HG02852 (cell line): ENCODE measurements at regions not wholly inside any gene's neighbourhood (a gene's known extent, or its start where the extent isn't known, plus 50 kb on each side); places are given as distances from the start of the nearest gene placed in this dataset.
"Not testable (repeated sequence)": the region's sequence is repeated elsewhere in the genome, so short reads cannot be mapped to it uniquely, and the experiment has no call there.

ENCODE experiments used
- ATAC-seq: cut with Tn5 transposase; IDR thresholded peaks from one replicate; pipeline ENCODE4 v1.9.1; 2021; ENCODE audit warnings: mild to moderate bottlenecking, moderate library complexity; ENCODE audit not compliant: unreplicated experiment

DNA sequence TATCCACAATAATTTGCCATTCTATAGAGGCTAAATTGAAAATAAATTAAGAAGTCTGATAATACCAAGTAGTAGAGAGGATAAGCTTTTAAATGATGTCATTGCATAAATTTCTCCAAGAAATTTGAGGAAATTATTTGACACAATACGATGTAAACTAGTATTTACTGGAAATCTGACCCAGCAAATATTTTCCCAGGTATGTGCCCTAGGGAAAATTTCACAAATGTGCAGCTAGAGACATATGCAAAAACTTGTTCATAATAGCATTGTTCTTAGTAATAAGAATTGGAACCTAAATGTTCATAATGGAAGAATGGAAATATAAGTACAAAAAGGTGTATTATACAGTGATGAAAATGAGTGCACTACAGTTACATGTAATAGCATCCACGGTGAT, 888.8 kb upstream of the SOX11 start:
- ATAC-seq: no peak

DNA sequence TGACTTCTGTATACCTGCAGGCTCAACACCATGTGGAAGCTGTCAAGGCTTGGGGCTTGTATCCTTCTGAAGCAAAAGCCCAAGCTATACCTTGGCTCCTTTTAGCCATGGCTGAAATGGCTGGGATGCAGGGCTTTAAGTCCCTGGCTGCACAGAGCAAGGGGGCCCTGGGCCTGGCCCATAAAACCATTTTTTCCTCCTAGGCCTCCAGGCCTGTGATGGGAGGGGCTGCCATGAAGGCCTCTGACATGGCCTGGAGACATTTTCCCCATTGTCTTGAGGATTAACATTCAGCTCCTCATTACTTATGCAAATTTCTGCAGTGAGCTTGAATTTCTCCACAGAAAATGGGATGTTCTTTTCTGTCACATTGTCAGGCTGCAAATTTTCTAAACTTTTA, 878.0 kb upstream of the SOX11 start:
- not testable (repeated sequence) for ATAC-seq

DNA sequence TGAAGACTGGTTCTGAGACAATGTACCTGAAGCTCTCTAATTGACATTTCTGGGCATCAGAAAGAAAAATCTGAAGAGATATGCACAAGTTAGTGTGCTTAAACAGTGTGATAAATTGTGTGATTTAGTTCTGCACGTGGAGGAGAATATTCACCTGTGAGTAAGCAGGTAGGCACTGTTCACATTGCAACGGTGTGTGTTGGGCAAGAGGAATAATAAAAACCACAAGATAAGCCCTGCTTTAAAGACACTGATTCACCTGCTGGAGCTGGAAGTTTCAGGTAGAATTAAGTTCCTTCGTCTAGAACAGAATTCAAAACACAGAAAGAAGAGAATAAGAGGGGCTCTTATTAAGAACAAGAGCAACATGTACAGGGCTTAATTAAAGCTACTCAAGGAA, 864.3 kb upstream of the SOX11 start:
- ATAC-seq: no peak

DNA sequence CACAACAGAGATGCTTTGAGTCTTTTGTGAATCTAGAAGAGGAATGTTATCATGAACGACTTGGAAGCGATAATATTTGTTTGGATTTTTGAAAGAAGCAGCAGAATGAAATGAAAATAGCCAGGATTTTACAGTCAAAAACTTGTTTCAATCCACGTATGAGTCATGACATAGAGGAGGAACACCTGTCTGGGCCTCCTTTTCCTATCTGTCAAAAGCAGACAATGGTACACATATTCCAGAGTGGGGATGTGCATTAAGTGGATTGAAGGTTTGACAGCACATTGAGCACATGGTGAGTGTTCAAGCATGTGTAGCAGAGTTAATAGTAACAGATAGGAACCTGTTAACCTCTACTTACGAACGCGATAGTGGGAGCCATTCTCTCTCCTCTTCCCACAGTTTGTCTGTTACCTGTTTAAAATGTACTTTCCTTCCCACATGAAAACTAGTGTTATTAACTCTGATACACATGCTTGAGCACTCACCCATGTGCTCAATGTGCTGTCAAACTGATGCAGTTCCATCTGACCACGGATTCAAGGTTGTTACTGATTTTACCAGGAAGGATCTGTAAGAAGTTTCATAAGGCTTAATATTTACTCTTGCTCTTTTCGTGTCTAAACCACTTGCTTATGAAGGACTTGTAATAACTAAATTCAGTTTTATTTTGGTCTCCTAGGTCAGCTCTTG, 863.4 kb upstream of the SOX11 start:
- ATAC-seq: no peak

DNA sequence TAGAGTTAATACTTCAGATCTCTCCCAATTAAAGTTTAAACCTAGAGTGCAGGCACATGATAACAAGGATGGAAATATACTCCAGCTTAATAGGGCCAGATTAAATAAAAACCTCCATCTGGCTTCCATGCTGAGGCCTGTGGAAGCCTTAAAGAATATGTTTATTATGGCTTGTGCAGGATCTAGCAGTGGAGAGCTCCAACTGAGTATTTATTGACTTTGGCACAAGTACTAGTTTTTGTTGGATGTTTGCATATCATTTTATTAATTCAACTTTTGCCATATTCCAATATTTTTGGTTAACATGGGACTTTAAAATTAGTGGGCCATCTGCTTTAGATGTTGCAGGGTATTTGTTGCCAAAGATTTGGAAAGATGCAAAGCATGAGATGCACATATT, 860.4 kb upstream of the SOX11 start:
- no peak for ATAC-seq

DNA sequence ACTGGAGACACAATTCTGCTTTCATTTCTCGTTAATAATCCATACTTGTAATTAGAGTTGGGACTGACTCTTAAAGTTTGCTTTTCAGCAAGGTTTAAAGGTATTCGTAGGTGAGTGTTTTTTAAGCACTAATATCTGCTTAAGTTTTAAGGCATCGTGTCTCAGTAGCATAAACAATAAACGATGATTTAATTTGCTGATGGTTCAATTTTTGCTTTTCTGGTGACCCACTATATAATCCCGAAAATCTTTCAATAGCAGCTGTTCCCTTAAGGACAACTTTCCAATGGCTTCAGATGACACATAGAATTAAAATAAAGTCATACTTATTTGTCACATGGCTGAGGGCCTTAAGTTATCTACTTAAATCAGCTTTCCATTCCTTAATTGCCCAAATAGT, 859.5 kb upstream of the SOX11 start:
- no peak for ATAC-seq

DNA sequence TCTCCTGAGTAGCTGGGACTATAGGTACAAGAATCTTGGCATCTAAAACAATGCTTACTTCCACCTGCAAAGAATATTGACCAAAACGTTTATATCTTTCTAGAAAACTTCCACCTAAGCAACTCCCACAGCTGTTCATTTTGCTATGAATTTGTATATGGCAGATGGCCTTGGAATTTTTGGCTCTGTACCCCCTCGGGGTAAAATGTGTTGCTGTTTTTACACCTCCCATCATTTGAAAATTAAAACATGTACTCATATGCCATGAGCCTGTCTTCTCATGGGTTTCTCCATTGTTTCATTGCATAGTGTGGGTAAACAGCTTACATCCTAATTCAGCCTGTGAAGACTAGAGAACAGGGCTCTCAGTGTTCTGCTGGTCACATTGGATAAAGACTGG, 853.6 kb upstream of the SOX11 start:
- ATAC-seq: no peak

DNA sequence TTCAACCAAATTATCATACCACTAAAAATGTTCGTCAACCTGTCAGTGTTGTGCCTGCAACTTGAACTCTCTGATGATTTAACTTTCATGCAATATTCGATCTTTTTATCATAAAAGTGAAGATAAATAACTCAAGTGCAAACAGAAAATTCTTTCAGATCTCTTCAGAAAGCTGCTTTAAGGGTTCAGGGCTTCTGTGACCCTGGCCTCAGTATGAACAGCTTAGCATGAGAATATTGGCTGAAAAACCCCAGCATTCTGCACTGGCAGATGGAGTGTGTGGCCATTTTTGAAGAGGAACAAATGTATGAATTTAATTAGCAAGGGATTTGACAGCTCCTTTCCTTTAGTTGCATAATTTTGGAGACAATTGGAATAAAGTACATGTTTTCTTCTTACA, 851.4 kb upstream of the SOX11 start:
- ATAC-seq: no peak

DNA sequence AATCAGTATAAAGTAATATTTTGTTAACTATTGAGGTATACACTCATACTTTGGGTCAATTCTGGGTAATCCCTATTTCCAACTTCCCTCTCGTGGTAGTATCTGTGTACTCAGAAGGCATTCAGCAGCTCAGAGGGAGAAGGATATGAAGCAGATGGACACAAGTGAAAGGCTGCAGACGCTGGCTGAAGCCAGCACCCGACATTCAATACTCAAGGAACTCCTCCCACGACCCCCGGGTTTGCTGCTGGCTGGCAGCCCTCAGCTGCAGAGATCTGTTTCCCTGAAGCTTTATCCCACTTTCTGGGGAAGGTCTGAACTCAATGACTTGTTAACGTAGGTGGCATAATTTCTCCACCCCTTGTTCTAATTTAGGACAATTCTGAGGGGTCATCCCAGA, 847.3 kb upstream of the SOX11 start:
- no peak for ATAC-seq

DNA sequence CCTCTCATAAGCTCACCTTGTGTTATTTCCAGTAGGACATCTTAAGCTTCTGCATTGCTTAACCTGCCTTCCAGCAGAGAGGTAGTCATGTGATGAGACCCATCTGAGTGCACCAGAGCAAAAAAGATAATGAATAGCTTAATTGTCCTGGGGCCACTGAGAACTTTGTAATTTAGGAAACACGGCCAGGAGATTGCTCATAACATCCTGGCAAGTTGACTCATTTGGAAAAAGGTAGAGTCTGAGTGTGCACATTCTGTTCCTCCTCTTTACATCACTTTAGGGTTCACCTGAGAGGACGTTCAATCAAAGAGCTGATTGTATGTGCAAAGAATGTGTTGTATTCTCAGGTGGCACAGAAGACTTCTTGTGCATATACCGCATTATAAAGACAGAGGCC, 830.2 kb upstream of the SOX11 start:
- no peak for ATAC-seq

DNA sequence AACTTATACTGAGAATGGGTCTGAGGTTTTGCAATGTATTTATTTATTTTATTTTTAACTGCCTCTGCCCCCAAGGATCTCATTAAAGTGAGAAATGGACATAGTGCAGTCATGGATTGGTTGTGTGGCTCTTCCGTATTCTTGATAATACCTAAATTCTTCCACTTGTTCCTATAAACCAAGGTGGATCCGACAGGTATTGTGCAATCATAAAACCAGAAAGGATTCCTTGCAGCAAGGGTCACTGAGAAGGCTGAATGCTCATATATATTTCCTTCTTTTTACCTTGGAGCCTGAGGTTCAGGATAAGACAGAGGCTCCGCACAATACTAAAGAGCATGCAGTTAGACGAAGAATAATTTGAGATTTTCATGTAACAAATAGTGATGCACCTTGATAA, 826.0 kb upstream of the SOX11 start:
- no peak for ATAC-seq

DNA sequence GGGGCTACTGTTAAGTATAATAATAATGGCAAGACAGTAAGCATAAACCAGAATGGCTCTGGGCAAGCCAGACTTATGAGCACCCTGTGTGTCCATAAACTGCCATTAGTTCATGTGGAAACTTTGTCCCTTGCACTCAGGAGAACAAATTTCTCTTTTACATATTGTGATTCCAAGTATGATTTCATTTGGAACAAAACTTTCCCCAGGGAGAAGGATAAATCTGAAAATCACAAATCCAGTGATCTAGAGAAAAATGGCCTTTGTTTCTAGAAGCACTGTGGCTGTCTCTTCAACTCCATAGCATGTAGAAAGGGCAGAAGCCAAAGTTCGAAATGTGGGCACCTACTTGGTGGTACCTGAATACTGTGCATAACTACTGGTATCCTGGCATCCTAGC, 823.7 kb upstream of the SOX11 start:
- no peak for ATAC-seq

DNA sequence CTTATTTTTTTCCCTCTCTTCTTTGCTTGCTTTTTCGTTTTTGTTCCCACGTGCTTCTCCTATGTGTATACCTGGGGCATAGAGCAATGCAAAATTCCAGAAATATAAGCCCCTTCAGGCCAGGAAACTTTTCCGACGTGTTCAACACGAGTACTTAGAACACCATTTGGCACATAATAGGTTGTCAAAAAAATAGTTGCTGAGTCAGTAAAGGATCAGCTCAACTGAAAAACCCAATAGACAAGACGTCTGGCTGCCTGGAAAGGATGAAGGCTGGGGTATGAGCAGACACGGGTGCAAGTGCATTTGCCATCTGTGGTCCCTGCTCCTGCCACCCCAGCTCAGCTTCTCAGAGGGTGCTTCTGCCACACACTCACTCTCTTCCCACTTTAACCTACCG, 823.0 kb upstream of the SOX11 start:
- ATAC-seq: no peak

DNA sequence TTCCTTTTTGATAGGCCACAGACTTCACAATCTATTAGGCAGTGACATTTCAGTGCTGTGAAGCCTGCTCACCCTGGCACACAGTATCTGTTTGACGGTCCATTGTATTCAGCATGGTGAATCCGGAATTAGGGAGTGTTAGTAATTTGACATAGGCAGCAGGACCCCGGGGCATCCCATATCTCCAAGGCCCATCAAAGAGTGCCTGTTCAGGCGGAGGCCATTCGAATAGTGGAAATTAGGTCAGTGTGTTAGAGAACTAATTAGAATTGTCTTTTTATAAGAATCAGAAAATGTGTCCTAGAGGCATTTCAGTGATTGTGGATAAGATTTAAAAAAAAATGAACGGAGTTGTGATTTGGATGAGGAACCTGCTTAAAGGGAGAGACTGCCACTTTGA, 818.8 kb upstream of the SOX11 start:
- no peak for ATAC-seq

DNA sequence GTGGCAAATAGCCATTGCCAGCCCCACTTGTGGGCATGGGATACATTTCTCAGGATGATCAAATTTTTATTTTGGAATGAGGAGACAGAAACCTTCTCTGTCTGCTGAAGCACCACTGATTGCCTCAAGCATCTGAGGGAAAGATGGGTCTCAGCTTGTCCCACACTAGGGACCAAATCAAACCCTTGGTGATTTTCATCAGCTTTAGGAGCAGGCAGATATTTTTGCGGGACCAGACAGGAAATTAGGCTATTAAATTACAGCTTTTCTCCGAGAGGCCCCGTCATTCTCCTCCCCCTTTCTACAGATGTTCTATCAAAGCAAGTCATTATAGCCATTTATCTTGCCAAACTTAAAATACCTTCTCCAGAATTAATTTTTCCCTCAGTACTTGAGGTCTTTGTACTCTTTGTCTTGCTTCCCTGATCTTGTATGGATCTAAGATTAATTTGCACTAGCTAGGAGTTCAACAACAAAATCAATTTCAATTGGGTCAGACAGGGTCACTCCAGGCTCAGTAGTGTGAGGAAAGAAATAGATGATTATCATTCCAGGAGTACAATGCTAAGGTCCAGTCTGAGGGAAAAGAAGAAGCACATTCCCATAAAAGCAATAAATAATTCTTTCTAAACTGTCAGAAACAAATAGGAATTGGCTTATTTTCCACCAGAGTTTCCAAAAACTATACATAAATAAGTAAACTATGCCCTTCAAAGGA, 818.1 kb upstream of the SOX11 start:
- ATAC-seq: no peak

DNA sequence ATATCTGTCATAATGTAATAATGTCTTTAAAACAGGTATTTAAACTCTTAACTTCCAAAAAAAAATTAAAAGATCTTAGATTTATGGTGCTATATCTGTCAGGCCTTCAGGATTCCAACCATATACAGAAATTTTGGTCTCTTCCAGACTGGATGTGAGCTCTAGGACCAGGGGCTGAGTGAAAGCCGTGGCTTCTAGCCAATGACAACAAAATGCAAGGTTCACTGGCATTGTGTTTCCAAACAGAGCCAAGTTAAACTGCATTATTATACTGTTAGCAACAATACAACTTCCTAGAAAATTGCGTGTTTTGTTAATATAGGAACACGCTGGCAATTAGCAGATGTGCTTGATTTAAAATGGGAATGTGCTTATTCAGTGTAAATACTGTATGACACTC, 809.8 kb upstream of the SOX11 start:
- ATAC-seq: no peak

DNA sequence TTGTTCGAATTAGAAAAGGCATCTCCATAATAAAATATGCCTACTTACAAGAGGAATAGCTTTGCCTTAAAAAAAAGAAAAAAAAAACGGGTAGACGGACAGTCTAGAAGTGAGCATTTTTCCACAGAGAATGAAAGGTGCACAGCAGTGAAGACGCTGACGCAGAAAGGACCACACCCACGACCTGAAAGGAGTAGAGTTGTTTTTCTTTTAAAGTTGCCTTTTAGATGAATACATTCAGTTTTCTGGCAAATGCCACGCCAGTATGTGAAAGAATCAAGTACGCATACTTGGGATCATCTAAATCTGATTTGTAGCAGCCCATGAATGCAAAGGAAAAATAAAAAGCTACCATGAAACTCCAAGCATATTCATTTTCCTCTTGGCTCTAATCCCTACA, 809.2 kb upstream of the SOX11 start:
- no peak for ATAC-seq

DNA sequence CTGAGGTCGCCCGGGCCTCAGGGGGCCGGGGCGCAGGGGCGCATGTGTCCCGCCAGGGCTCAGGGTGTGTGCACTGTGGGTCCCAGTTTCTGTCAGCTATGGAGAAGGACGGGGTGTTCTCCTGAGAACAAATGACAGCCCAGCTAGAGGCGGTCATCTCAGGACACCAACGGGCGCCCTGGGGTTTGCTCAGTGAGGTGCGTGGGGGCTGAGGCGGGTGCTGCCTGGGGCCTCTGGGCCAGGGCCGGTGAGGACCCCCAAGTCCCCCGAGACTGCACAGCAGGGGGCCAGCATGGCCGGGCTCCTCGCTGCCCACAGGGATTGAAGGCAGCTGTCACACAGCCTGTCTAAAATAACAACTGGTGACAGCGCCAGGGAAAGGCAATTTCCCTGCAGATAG, 808.8 kb upstream of the SOX11 start:
- ATAC-seq: no peak

DNA sequence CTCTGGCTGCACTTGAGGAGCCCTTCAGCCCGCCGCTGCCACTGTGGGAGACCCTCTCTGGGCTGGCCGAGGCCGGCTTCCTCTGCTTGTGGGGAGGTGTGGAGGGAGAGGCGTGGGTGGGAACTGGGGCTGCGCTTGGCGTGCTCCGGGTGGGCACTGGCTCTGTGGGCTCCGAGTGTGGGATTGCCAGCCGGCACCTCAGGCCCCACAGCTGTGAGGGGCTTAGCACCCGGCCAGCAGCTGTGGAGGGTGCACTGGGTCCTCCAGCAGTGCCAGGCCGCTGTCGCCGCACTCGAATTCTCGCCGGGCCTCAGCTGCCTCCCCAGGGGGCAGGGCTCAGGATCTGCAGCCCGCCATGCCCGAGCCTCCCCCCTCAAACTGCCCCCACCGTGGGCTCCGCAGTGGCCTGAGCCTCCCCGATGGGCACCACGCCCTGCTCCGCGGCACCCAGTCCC, 808.0 kb upstream of the SOX11 start:
- no peak for ATAC-seq

DNA sequence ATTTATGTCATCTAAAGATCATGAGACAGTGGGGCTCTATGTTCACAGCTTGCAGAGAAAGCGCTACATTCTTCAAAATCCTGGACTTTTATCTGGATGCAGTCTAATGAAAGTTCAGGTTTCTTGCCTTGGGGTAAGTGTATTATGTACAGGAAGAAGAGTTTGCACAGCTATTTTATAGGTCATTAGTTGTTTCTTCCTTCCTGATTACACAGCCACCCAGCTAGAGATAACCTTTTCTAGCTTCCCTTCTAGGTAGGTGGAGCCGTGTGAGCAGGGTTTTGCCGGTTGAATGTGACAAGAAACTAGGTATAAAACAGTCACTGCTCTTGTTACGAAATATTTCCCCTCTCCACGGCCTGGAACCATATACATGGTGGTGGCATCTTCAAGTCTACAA, 800.8 kb upstream of the SOX11 start:
- ATAC-seq: no peak

DNA sequence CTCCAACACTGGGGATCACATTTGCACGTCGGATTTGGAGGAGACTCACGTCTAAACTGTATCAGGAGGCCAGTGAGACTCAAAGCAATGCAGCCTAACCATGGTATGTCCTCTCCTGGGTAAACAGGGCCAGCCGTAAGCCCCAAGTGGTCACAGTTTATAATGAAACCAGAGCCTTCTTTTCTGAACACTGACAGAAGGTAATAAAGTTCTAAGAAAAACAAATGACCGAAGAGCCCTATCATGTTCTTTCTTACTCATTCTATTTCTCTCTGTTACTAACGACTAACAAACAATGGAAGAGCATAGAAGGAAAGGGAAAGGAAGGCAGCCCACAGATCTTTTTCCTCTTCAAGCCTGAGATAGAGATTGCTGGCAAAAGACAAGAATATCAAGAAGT, 796.8 kb upstream of the SOX11 start:
- ATAC-seq: no peak

DNA sequence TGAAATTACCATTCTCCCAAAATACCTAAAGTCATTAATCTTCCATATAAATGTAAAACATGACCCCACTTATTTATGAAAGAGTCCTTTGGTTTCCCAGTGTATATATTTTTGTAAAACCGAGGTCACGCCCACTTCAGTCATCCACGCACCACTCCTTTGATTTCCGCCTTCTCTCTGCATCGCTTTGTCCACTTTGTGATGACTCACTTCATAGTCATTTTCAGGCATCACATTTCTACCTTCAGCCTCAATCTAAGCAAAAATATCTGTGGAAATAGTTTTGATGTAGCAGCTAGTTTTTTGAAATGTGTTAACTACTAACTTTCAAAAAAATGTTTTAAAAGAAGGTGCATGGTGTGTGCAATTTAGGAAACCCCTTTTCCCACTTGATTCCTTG, 793.5 kb upstream of the SOX11 start:
- ATAC-seq: no peak

DNA sequence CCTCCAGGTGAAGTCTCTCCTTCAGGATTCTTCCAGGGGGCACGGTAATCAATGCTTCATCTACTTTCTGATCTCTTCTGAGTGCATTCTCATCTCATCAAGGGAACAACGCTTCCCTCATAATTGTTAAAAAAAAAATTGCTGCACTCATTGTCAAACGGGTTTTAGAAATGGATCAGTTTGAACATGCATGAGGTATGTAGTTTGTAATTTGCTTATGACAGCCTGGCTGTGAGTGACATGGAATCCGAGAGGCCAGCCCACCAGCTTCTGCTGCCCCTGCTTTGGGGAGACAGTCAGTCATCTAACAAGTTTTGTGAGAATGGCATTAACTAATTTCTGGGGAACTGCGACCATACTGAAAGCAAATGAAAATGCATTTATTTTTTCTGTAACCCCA, 791.9 kb upstream of the SOX11 start:
- no peak for ATAC-seq
